Right lobe of liver (tissue), 6 donors: ENCODE measurements at regions not wholly inside any gene's neighbourhood (a gene's known extent, or its start where the extent isn't known, plus 50 kb on each side); places are given as distances from the start of the nearest gene placed in this dataset.

ENCODE experiments used
- ATAC-seq, 4 donors: fragments of 200-7000 bp; cut with Tn5 transposase; one replicate each; pipeline ENCODE4 v1.9.1; 2020; ENCODE audit warnings: mild to moderate bottlenecking in 4 of 4, moderate library complexity in 4 of 4
- DNase-seq, 3 donors: peaks; one replicate each; pipeline ENCODE4 v3.0.0-alpha.2; 2020
- H3K27ac ChIP-seq, 3 donors: fragments of 200-600 bp; one replicate each; pipeline ENCODE4 v1.8.0; 2022
- H3K27me3 ChIP-seq, 2 donors: fragments of 200-600 bp; one replicate each; pipeline ENCODE4 v1.8.0; 2022
- H3K36me3 ChIP-seq, 4 donors: fragments of 200-600 bp; sonication (generic) in 1 of 4; one replicate each; pipeline versions ENCODE4 v1.5.1 to v1.8.0; 2017 to 2022; ENCODE audit warnings: control low read depth in 1 of 4
- H3K4me1 ChIP-seq, 4 donors: fragments of 200-600 bp; sonication (generic) in 1 of 4; one replicate each; pipeline versions ENCODE4 v1.5.1 to v1.8.0; 2017 to 2022; ENCODE audit warnings: control low read depth in 1 of 4
- H3K4me3 ChIP-seq, 3 donors: fragments of 200-600 bp; one replicate each; pipeline ENCODE4 v1.8.0; 2022
- H3K9me3 ChIP-seq, 4 donors: fragments of 200-600 bp; sonication (generic) in 1 of 4; one replicate each; pipeline versions ENCODE4 v1.5.1 to v1.8.0; 2017 to 2022; ENCODE audit warnings: control low read depth in 1 of 4
- CTCF ChIP-seq, 4 donors: fragments of 200-600 bp in 3 of 4; fragments of 450-650 bp in 1 of 4; IDR thresholded peaks; one replicate each; pipeline versions ENCODE4 v1.5.1 to v1.8.0; 2016 to 2022; ENCODE audit warnings: antibody characterized with exemption in 4 of 4, mild to moderate bottlenecking in 2 of 4
- POLR2A ChIP-seq: fragments of 450-650 bp; IDR thresholded peaks from one replicate; pipeline ENCODE4 v1.6.1; 2017; ENCODE audit warnings: antibody characterized with exemption, mild to moderate bottlenecking
- WGBS: methylation state at CpG from one replicate; pipeline ENCODE4 v1.1.6; 2018; ENCODE audit warnings: low coverage, low lambda C conversion rate; ENCODE audit not compliant: insufficient coverage; ENCODE audit errors: missing lambda C conversion rate; 5-methylcytosine and 5-hydroxymethylcytosine counted together
- intact Hi-C, 2 donors: fragments of 100-400 bp; cut with DNase I; formaldehyde crosslinking; loops; one replicate each; pipeline versions ENCODE4 v1.11.2 to v1.14.1; 2022
- donor health status: DM: no; HTN: yes; CAD: no.
- donor health status: DM: no; HTN: no; CAD: no.
- donor health status: DM: no; HTN: no; CAD: no.
- donor health status: DM: no; HTN: yes; CAD: no.
- donor health status: DM: no; HTN: yes; CAD: no.

- no peak overlapping the region for H3K27ac ChIP-seq
- ATAC-seq = no peak
- WGBS = 53% methylated on average over 1 of the region's 1 CpG
Measured at GRCh38 chr4:86532851-86533250, 61.3 kb upstream of the PTPN13 start.

GRCh38 chr4:86536151-86536550 lies 58.0 kb upstream of the PTPN13 start:
- ATAC-seq (no peak), DNase-seq (no peak)
- Histone ChIP-seq H3K4me3 (no peak overlapping the region), H3K36me3 (no peaks in the 10 kb centered on the region), H3K27ac (no peak overlapping the region), H3K9me3 (no peaks in the 10 kb centered on the region), H3K4me1 (no peaks in the 10 kb centered on the region), H3K27me3 (no peaks in the 10 kb centered on the region)
- intact Hi-C loops = no loop called here
- WGBS = 71% methylated on average over 2 of the region's 2 CpGs
- TF ChIP-seq CTCF (IDR thresholded peaks at IDR 0.05) (no peak), POLR2A (no peak)

More at GRCh38 chr4:86532851-86533250, 61.3 kb upstream of the PTPN13 start:
- Histone ChIP-seq H3K4me3 (no peak overlapping the region), H3K27me3 (no peaks in the 10 kb centered on the region), H3K36me3 (no peaks in the 10 kb centered on the region), H3K9me3 (no peaks in the 10 kb centered on the region), H3K4me1 (no peaks in the 10 kb centered on the region)
- TF ChIP-seq CTCF (IDR thresholded peaks at IDR 0.05) (no peak), POLR2A (no peak)
- intact Hi-C loops = no loop called here
- DNase-seq = no peak

GRCh38 chr4:86542319-86543027 lies 51.6 kb upstream of the PTPN13 start:
- no peak for ATAC-seq

GRCh38 chr4:86543080-86543479 lies 51.0 kb upstream of the PTPN13 start:
- no peak for DNase-seq
- ATAC-seq = no peak
- intact Hi-C loops = no loop called here
- no peak for TF ChIP-seq POLR2A
- TF ChIP-seq CTCF (IDR thresholded peaks at IDR 0.05) = no peak
- Histone ChIP-seq H3K4me1 (no peaks in the 10 kb centered on the region), H3K27me3 (no peaks in the 10 kb centered on the region), H3K9me3 (no peaks in the 10 kb centered on the region), H3K27ac (no peak overlapping the region), H3K4me3 (no peak overlapping the region), H3K36me3 (no peaks in the 10 kb centered on the region)
- 30% methylated on average over 3 of the region's 3 CpGs for WGBS

More at GRCh38 chr4:86542319-86543027, 51.6 kb upstream of the PTPN13 start:
- no peak overlapping the region for H3K27ac ChIP-seq
- no peaks in the 10 kb centered on the region for H3K36me3 ChIP-seq
- TF ChIP-seq CTCF (IDR thresholded peaks at IDR 0.05) (no peak), POLR2A (no peak)
- H3K9me3 ChIP-seq = no peaks in the 10 kb centered on the region
- no peak for DNase-seq
- 43% methylated on average over 4 of the region's 4 CpGs for WGBS
- no peaks in the 10 kb centered on the region for H3K4me1 ChIP-seq
- no peak overlapping the region for H3K4me3 ChIP-seq
- H3K27me3 ChIP-seq = no peaks in the 10 kb centered on the region
- intact Hi-C loops = no loop called here
